GM12878 (cell line): ENCODE measurements at regions not wholly inside any gene's neighbourhood (a gene's known extent, or its start where the extent isn't known, plus 50 kb on each side); places are given as distances from the start of the nearest gene placed in this dataset.

Experiments used
- ATAC-seq: fragments of 200-7000 bp; cut with Tn5 transposase; 3 replicates; pipeline ENCODE4 v1.9.1; 2020; ENCODE audit warnings: mild to moderate bottlenecking, moderate library complexity
- BruUV-seq: library from RNA; stranded (reverse); fragments of 400-500 nt; replicated peaks from 2 replicates; lab custom pipeline; 2021; lab: Mats Ljungman, UMichigan
- CTCF ChIA-PET: fragments of 300-600 bp; sonication (Branson Sonifier 250); formaldehyde crosslinking; extraction: SDS; loops from one replicate; lab custom pipeline; 2021; ENCODE audit warnings: inconsistent platforms; lab: Yijun Ruan, JAX
- POLR2A ChIA-PET: fragments of 350-600 bp; formaldehyde crosslinking; extraction: SDS; loops from one replicate; lab custom pipeline; 2021; ENCODE audit warnings: inconsistent platforms; lab: Charles Lee
- RAD21 ChIA-PET: fragments of 300-600 bp; sonication (Branson Sonifier 250); formaldehyde crosslinking; loops from one replicate; lab custom pipeline; 2023; ENCODE audit warnings: antibody characterized with exemption; ENCODE audit not compliant: unreplicated experiment; lab: Charles Lee
- SMC1A ChIA-PET: fragments of 300-600 bp; sonication (Branson Sonifier 250); formaldehyde crosslinking; loops from one replicate; lab custom pipeline; 2023; ENCODE audit not compliant: unreplicated experiment, uncharacterized antibody; lab: Charles Lee
- DNase-seq: peaks from one replicate; pipeline ENCODE4 v3.0.0-alpha.2; 2011; ENCODE audit warnings: low read depth, low spot score
- FAIRE-seq: peaks from 3 replicates; lab custom pipeline; 2011; peaks lifted over from hg19 to GRCh38; lab: Jason Lieb, UNC
- H2AFZ ChIP-seq: 2 replicates; pipeline ENCODE4 v1.6.0; 2011; ENCODE audit warnings: low read depth, low read length, control low read depth; ENCODE audit not compliant: control insufficient read depth
- H3K27ac ChIP-seq: 2 replicates; pipeline ENCODE4 v1.5.1; 2011; ENCODE audit warnings: control low read depth; ENCODE audit not compliant: control insufficient read depth, insufficient read depth
- H3K27me3 ChIP-seq, 2 experiments: replicated peaks in 1 of 2; 2 replicates each; pipeline versions ENCODE4 v1.6.0 to v1.6.1; 2011; ENCODE audit warnings: low read length in 1 of 2; ENCODE audit not compliant: control insufficient read depth in 2 of 2, insufficient read depth in 2 of 2
- H3K36me3 ChIP-seq, 2 experiments: 2 replicates each; pipeline ENCODE4 v1.5.1; 2011; ENCODE audit warnings: low read length in 1 of 2; ENCODE audit not compliant: control insufficient read depth in 2 of 2, insufficient read depth in 2 of 2
- H3K4me1 ChIP-seq: 2 replicates; pipeline ENCODE4 v1.6.1; 2011; ENCODE audit warnings: mild to moderate bottlenecking, low read length, moderate library complexity, mixed read lengths; ENCODE audit not compliant: control insufficient read depth, insufficient read depth
- H3K4me2 ChIP-seq: 2 replicates; pipeline ENCODE4 v1.6.0; 2011; ENCODE audit warnings: control low read depth; ENCODE audit not compliant: control insufficient read depth, insufficient read depth
- H3K4me3 ChIP-seq: fragments of 200-600 bp; sonication (generic); 2 replicates; pipeline ENCODE4 v1.5.1; 2016
- H3K79me2 ChIP-seq: 2 replicates; pipeline ENCODE4 v1.6.0; 2011; ENCODE audit warnings: low read length; ENCODE audit not compliant: control insufficient read depth, insufficient read depth
- H3K9ac ChIP-seq: 2 replicates; pipeline ENCODE4 v1.8.0; 2011; ENCODE audit warnings: low read length, control low read depth, mixed read lengths; ENCODE audit not compliant: control insufficient read depth, insufficient read depth
- H3K9me3 ChIP-seq: replicated peaks from 3 replicates; pipeline ENCODE4 v1.5.1; 2011; ENCODE audit warnings: mild to moderate bottlenecking, low read length; ENCODE audit not compliant: control insufficient read depth, insufficient read depth
- H4K20me1 ChIP-seq: 2 replicates; pipeline ENCODE4 v1.6.0; 2011; ENCODE audit not compliant: control insufficient read depth, insufficient read depth
- ATF7 ChIP-seq: fragments of 450-650 bp; IDR thresholded peaks from 2 replicates; pipeline ENCODE4 v1.6.1; 2016; ENCODE audit warnings: low read depth, mild to moderate bottlenecking
- BRCA1 ChIP-seq: IDR thresholded peaks from 2 replicates; pipeline ENCODE4 v1.6.1; 2011; ENCODE audit warnings: low read depth, low read length, improper control_type of control experiment
- E2F4 ChIP-seq: IDR thresholded peaks from 2 replicates; pipeline ENCODE4 v1.6.1; 2012; ENCODE audit warnings: low read depth, low read length, improper control_type of control experiment
- HDGF ChIP-seq: fragments of 450-650 bp; IDR thresholded peaks from 2 replicates; pipeline ENCODE4 v1.6.1; 2016; ENCODE audit warnings: antibody characterized with exemption
- MAX ChIP-seq: IDR thresholded peaks from 2 replicates; pipeline ENCODE4 v1.6.1; 2012; ENCODE audit warnings: low read depth, low read length, improper control_type of control experiment
- MTA3 ChIP-seq: IDR thresholded peaks from 2 replicates; pipeline ENCODE4 v1.6.1; 2012; ENCODE audit warnings: low read length, inconsistent platforms, borderline replicate concordance
- NFYB ChIP-seq: IDR thresholded peaks from 2 replicates; pipeline ENCODE4 v1.6.1; 2011; ENCODE audit warnings: low read depth, mild to moderate bottlenecking, low read length, improper control_type of control experiment, moderate library complexity; ENCODE audit not compliant: insufficient read depth
- PAX8 ChIP-seq: fragments of 450-650 bp; IDR thresholded peaks from 2 replicates; pipeline ENCODE4 v1.6.1; 2017; ENCODE audit warnings: mild to moderate bottlenecking, moderate library complexity
- RELA ChIP-seq: fragments of 450-650 bp; IDR thresholded peaks from 2 replicates; pipeline ENCODE4 v1.8.0; 2014; ENCODE audit warnings: borderline replicate concordance; ENCODE audit not compliant: partially characterized antibody
- SIN3A ChIP-seq: IDR thresholded peaks from 2 replicates; pipeline ENCODE4 v1.6.1; 2012; ENCODE audit warnings: low read depth, low read length, improper control_type of control experiment
- SMC3 ChIP-seq: IDR thresholded peaks from 2 replicates; pipeline ENCODE4 v1.6.1; 2011; ENCODE audit warnings: low read length, improper control_type of control experiment, borderline replicate concordance
- SPI1 ChIP-seq: IDR thresholded peaks from 2 replicates; pipeline ENCODE4 v1.6.1; 2011; ENCODE audit warnings: low read depth, mild to moderate bottlenecking, low read length, moderate library complexity, borderline replicate concordance; ENCODE audit not compliant: insufficient read depth
- SREBF1 ChIP-seq: IDR thresholded peaks from 2 replicates; pipeline ENCODE4 v1.6.1; 2012; ENCODE audit warnings: mild to moderate bottlenecking, low read length
- SUZ12 ChIP-seq: fragments of 200-600 bp; sonication (generic); IDR thresholded peaks from one replicate; pipeline ENCODE4 v1.6.1; 2018; ENCODE audit warnings: antibody characterized with exemption, mild to moderate bottlenecking; ENCODE audit not compliant: unreplicated experiment
- TAF1 ChIP-seq: IDR thresholded peaks from 2 replicates; pipeline ENCODE4 v1.6.1; 2011; ENCODE audit warnings: mild to moderate bottlenecking, low read depth, low read length, borderline replicate concordance
- ZNF592 ChIP-seq: fragments of 450-650 bp; IDR thresholded peaks from 2 replicates; pipeline ENCODE4 v1.6.1; 2017; ENCODE audit warnings: mild to moderate bottlenecking, moderate library complexity
- ZNF622 ChIP-seq: fragments of 450-650 bp; IDR thresholded peaks from 2 replicates; pipeline ENCODE4 v1.6.1; 2017; ENCODE audit warnings: mild to moderate bottlenecking, inconsistent platforms
- WGBS: methylation state at CpG from one replicate; pipeline ENCODE4 v1.1.6; 2016; ENCODE audit warnings: low lambda C conversion rate; ENCODE audit not compliant: insufficient replicate concordance, insufficient coverage; ENCODE audit errors: missing lambda C conversion rate; 5-methylcytosine and 5-hydroxymethylcytosine counted together
- in situ Hi-C: fragments of 300-500 bp; cut with MboI; formaldehyde crosslinking; loops from 9 replicates; pipeline ENCODE4 v1.14.3; 2018; ENCODE audit warnings: mixed read lengths
- intact Hi-C: fragments of 100-400 bp; cut with micrococcal nuclease; formaldehyde crosslinking; loops from one replicate; pipeline ENCODE4 v1.14.2; 2022; ENCODE audit not compliant: unreplicated experiment

GRCh38 chr9:86682240-86682639 is 265.1 kb downstream of the GAS1 start:
- intact Hi-C loops (no loop called here), in situ Hi-C loops (no loop called here)
- 45% methylated on average over 8 of the region's 8 CpGs for WGBS
- H3K9me3 ChIP-seq: no peaks in the 10 kb centered on the region
- H3K9ac ChIP-seq: no peak overlapping the region
- POLR2A ChIA-PET: no interaction called here
- DNase-seq (no peak), FAIRE-seq (no peak), ATAC-seq (no peak)
- CTCF ChIA-PET: no interaction called here
- H3K27ac ChIP-seq: no peak overlapping the region
- no peaks in the 10 kb centered on the region for H3K4me1 ChIP-seq
- H4K20me1 ChIP-seq: no peaks in the 10 kb centered on the region
- SMC1A ChIA-PET: no interaction called here
- no TSS peak for BruUV-seq
- no peak overlapping the region for H3K4me2 ChIP-seq
- RAD21 ChIA-PET: no interaction called here
- H3K27me3 ChIP-seq: no peaks in the 10 kb centered on the region; a peak in 1 of 4 replicates
- H3K4me3 ChIP-seq: no peak overlapping the region
- TF ChIP-seq ZNF592 (no peak), E2F4 (no peak), TAF1 (no peak), NFYB (no peak), SPI1 (no peak), PAX8 (no peak), SMC3 (no peak), ZNF622 (no peak), MTA3 (no peak), BRCA1 (no peak), SUZ12 (no peak), RELA (no peak), MAX (no peak), ATF7 (no peak), HDGF (no peak), SREBF1 (no peak), SIN3A (no peak)
- H3K79me2 ChIP-seq: no peaks in the 10 kb centered on the region
- H2AFZ ChIP-seq: no peak overlapping the region
- no peaks in the 10 kb centered on the region for H3K36me3 ChIP-seq
